ENCODE measurements at regions not wholly inside any gene's neighbourhood (a gene's known extent, or its start where the extent isn't known, plus 50 kb on each side); places are given as distances from the start of the nearest gene placed in this dataset.

DNA sequence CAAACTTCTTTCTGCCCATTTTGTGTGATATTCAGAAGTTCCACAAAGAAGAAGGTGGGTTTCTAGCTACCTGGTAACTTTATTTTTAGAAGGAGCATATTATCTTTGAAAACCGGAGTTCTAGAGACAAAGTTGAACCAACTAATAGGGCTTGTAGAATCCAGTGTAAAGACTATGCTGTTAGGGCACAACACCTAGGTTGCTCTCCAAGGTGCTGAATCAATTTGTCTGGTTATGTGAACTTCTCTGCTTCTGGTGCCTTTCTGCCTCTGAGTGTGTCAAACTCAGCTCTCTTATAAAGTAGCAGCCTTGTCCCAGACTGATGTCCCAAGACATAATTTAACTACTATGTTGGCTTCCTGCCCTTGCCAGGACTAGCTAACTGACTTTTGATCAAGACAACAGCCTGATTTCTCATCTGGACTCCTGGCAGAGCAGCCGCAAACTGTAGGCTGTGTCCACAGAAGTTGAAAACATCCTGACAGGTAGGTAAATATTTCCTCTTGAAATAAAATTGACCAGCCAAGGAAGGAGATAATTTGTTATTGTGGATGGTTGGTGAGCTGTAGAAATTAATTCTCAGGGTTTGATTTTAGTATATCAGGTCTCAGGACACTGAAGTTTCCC lies 119.4 kb downstream of the CYRIA start:
- CTCF ChIA-PET = no interaction called here
- TF ChIP-seq CTCF (IDR thresholded peaks at IDR 0.05; ENCODE audit: unreplicated experiment) = no peak
- peaks cover 5% of the 10 kb centered on the region for H3K9me3 Mint-ChIP-seq (ENCODE audit: low read depth, unreplicated experiment)
- no peaks in the 10 kb centered on the region for H3K4me1 Mint-ChIP-seq (ENCODE audit: low read depth, unreplicated experiment)
- intact Hi-C loops (cut with micrococcal nuclease; ENCODE audit: unreplicated experiment) = no loop called here
- no peaks in the 10 kb centered on the region for H3K36me3 Mint-ChIP-seq (ENCODE audit: insufficient read depth, unreplicated experiment)
- H3K27me3 Mint-ChIP-seq (ENCODE audit: unreplicated experiment) = peaks cover 18% of the 10 kb centered on the region
- no peak overlapping the region for H3K4me3 Mint-ChIP-seq (ENCODE audit: low read depth, unreplicated experiment)
- BruUV-seq (replicated peaks) = no TSS peak
- DNase-seq = peak; percentile 39
- no peak overlapping the region for H3K27ac Mint-ChIP-seq (ENCODE audit: unreplicated experiment)

- TF ChIP-seq CTCF (IDR thresholded peaks at IDR 0.05; ENCODE audit: unreplicated experiment) = no peak
- no TSS peak for BruUV-seq (replicated peaks)
- peaks cover 10% of the 10 kb centered on the region for H3K4me1 Mint-ChIP-seq (ENCODE audit: low read depth, unreplicated experiment)
- H3K27me3 Mint-ChIP-seq (ENCODE audit: unreplicated experiment) = no peaks in the 10 kb centered on the region
- intact Hi-C loops (cut with micrococcal nuclease; ENCODE audit: unreplicated experiment) = no loop called here
- H3K9me3 Mint-ChIP-seq (ENCODE audit: low read depth, unreplicated experiment) = peaks cover 2% of the 10 kb centered on the region
- no peak for DNase-seq
- H3K36me3 Mint-ChIP-seq (ENCODE audit: insufficient read depth, unreplicated experiment) = no peaks in the 10 kb centered on the region
- CTCF ChIA-PET = no interaction called here
- no peak overlapping the region for H3K4me3 Mint-ChIP-seq (ENCODE audit: low read depth, unreplicated experiment)
- no peak overlapping the region for H3K27ac Mint-ChIP-seq (ENCODE audit: unreplicated experiment)
These were observed 126.9 kb downstream of the CYRIA start for GRCh38 chr2:16538707-16539106.

DNA sequence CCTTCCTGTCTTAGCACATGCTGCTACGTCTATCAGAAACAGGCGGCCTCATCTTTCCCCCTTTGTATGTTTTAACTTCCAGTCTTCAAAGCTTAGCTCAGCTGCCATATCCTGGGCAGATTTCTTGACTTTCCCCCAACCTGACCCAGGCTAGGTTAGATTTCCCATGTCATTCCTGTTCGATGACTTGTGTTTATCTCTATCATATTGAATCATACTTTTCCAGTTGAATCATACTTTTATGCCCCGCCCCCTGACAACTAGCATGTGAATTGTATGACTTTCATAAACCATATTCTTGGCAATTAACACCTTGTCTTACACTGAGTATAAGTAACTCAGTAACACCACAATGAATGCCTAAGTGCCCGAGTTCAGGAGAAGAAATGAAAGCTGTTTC lies 128.3 kb downstream of the CYRIA start:
- H3K4me3 Mint-ChIP-seq (ENCODE audit: low read depth, unreplicated experiment) = no peak overlapping the region
- no peaks in the 10 kb centered on the region for H3K36me3 Mint-ChIP-seq (ENCODE audit: insufficient read depth, unreplicated experiment)
- intact Hi-C loops (cut with micrococcal nuclease; ENCODE audit: unreplicated experiment) = no loop called here
- BruUV-seq (replicated peaks) = no TSS peak
- TF ChIP-seq CTCF (IDR thresholded peaks at IDR 0.05; ENCODE audit: unreplicated experiment) = no peak
- H3K27ac Mint-ChIP-seq (ENCODE audit: unreplicated experiment) = no peak overlapping the region
- CTCF ChIA-PET = no interaction called here
- DNase-seq = peak; percentile 22
- peaks cover 2% of the 10 kb centered on the region for H3K9me3 Mint-ChIP-seq (ENCODE audit: low read depth, unreplicated experiment)
- H3K27me3 Mint-ChIP-seq (ENCODE audit: unreplicated experiment) = no peaks in the 10 kb centered on the region
- peaks cover 10% of the 10 kb centered on the region for H3K4me1 Mint-ChIP-seq (ENCODE audit: low read depth, unreplicated experiment)

DNA sequence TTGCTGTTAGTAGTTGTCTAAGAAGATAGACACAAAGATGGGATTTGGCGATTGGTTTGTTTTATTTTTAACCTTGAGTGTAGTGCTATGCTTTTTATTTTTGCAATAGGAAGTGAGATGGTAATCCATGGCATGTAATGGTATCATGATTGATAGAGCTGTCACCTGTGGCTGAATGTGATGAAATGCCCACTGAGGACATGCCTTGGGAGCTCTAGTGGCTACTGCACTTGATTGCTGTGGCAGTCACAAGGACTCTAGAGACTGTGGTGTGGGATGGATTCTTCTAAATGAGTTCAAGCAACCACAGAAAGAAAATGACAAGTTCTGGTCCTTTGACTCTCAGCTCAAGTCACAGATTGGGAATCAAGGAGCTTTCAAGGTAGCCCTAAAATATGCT lies 139.4 kb downstream of the CYRIA start:
- Mint-ChIP-seq H3K4me1 (ENCODE audit: low read depth, unreplicated experiment) (no peaks in the 10 kb centered on the region), H3K27me3 (ENCODE audit: unreplicated experiment) (peaks cover 68% of the 10 kb centered on the region), H3K4me3 (ENCODE audit: low read depth, unreplicated experiment) (no peak overlapping the region), H3K36me3 (ENCODE audit: insufficient read depth, unreplicated experiment) (no peaks in the 10 kb centered on the region), H3K27ac (ENCODE audit: unreplicated experiment) (no peak overlapping the region), H3K9me3 (ENCODE audit: low read depth, unreplicated experiment) (peaks cover 2% of the 10 kb centered on the region)
- BruUV-seq (replicated peaks) = no TSS peak
- intact Hi-C loops (cut with micrococcal nuclease; ENCODE audit: unreplicated experiment) = no loop called here
- CTCF ChIA-PET = no interaction called here
- TF ChIP-seq CTCF (IDR thresholded peaks at IDR 0.05; ENCODE audit: unreplicated experiment) = no peak
- DNase-seq = no peak

All from Calu3 (cell line).